GM19238 (cell line): ENCODE measurements at regions not wholly inside any gene's neighbourhood (a gene's known extent, or its start where the extent isn't known, plus 50 kb on each side); places are given as distances from the start of the nearest gene placed in this dataset.

Source experiments
- DNase-seq: peaks from one replicate; pipeline ENCODE4 v3.0.0; 2011; ENCODE audit warnings: low spot score; ENCODE audit not compliant: insufficient read length

GRCh38 chr11:27907091-27907490, 200.9 kb downstream of the KIF18A start:
- no peak for DNase-seq

- DNase-seq = no peak
These were observed 203.4 kb downstream of the KIF18A start for GRCh38 chr11:27904358-27905055.

- no peak for DNase-seq
These were observed 202.8 kb upstream of the BDNF start for GRCh38 chr11:27902981-27903624.

GRCh38 chr11:27898166-27898565, 197.9 kb upstream of the BDNF start:
- no peak for DNase-seq

- no peak for DNase-seq
These were observed 195.8 kb upstream of the BDNF start for GRCh38 chr11:27896096-27896495.

- DNase-seq = no peak
These were observed 194.3 kb upstream of the BDNF start for GRCh38 chr11:27894552-27894951.

GRCh38 chr11:27886857-27887256, 186.6 kb upstream of the BDNF start:
- no peak for DNase-seq

GRCh38 chr11:27882066-27882697, 181.9 kb upstream of the BDNF start:
- no peak for DNase-seq

GRCh38 chr11:27875831-27876775, 175.8 kb upstream of the BDNF start:
- DNase-seq = no peak

GRCh38 chr11:27874998-27875830, 175.0 kb upstream of the BDNF start:
- DNase-seq = no peak

GRCh38 chr11:27873664-27874063, 173.4 kb upstream of the BDNF start:
- DNase-seq = no peak

- no peak for DNase-seq
These were observed 170.8 kb upstream of the BDNF start for GRCh38 chr11:27871056-27871455.

GRCh38 chr11:27869701-27870100, 169.4 kb upstream of the BDNF start:
- DNase-seq = no peak

GRCh38 chr11:27868709-27869108, 168.5 kb upstream of the BDNF start:
- no peak for DNase-seq

GRCh38 chr11:27868226-27868625, 168.0 kb upstream of the BDNF start:
- DNase-seq = no peak

GRCh38 chr11:27865105-27865504, 164.8 kb upstream of the BDNF start:
- no peak for DNase-seq

GRCh38 chr11:27864611-27865010, 164.4 kb upstream of the BDNF start:
- no peak for DNase-seq

GRCh38 chr11:27864091-27864491, 163.8 kb upstream of the BDNF start:
- DNase-seq = no peak

- no peak for DNase-seq
These were observed 163.4 kb upstream of the BDNF start for GRCh38 chr11:27863637-27864036.

- no peak for DNase-seq
These were observed 161.6 kb upstream of the BDNF start for GRCh38 chr11:27861706-27862430.
